Esophagus muscularis mucosa (tissue), 4 donors: ENCODE measurements at regions not wholly inside any gene's neighbourhood (a gene's known extent, or its start where the extent isn't known, plus 50 kb on each side); places are given as distances from the start of the nearest gene placed in this dataset.

Source experiments
- DNase-seq: peaks from one replicate; pipeline ENCODE4 v3.0.0-alpha.2; 2017; ENCODE audit errors: extremely low spot score
- H3K27ac ChIP-seq, 4 donors: fragments of 200-600 bp; sonication (generic); replicated peaks in 1 of 4; 1 replicate in 3 of 4; 2 replicates in 1 of 4; pipeline ENCODE4 v1.5.1; 2016 to 2019; ENCODE audit warnings: mild to moderate bottlenecking in 1 of 4
- H3K27me3 ChIP-seq, 4 donors: fragments of 200-600 bp; sonication (generic); one replicate each; pipeline versions ENCODE4 v1.5.1 to v1.6.0; 2016 to 2019
- H3K36me3 ChIP-seq, 4 donors: fragments of 200-600 bp; sonication (generic); one replicate each; pipeline ENCODE4 v1.5.1; 2016 to 2019
- H3K4me1 ChIP-seq, 4 donors: fragments of 200-600 bp; sonication (generic); one replicate each; pipeline ENCODE4 v1.5.1; 2016 to 2019
- H3K4me3 ChIP-seq, 4 donors: fragments of 200-600 bp; sonication (generic); 1 replicate in 2 of 4; 2 replicates in 2 of 4; pipeline ENCODE4 v1.5.1; 2016 to 2019; ENCODE audit warnings: mild to moderate bottlenecking in 4 of 4, moderate library complexity in 1 of 4
- H3K9me3 ChIP-seq, 4 donors: fragments of 200-600 bp; sonication (generic); 1 replicate in 3 of 4; 2 replicates in 1 of 4; pipeline ENCODE4 v1.5.1; 2016 to 2019
- EP300 ChIP-seq: sonication (generic); formaldehyde crosslinking; IDR thresholded peaks from one replicate; pipeline ENCODE4 v1.6.1; 2017; ENCODE audit warnings: antibody characterized with exemption
- POLR2A ChIP-seq: fragments of 450-650 bp; IDR thresholded peaks from one replicate; pipeline ENCODE4 v1.6.1; 2017; ENCODE audit warnings: antibody characterized with exemption, moderate library complexity, mild to moderate bottlenecking, low read depth
- POLR2AphosphoS5 ChIP-seq, 2 donors: sonication (generic); formaldehyde crosslinking; IDR thresholded peaks; one replicate each; pipeline ENCODE4 v1.6.1; 2017; ENCODE audit warnings: antibody characterized with exemption in 2 of 2
- WGBS: methylation state at CpG from one replicate; pipeline ENCODE4 v1.1.5; 2018; 5-methylcytosine and 5-hydroxymethylcytosine counted together
- intact Hi-C: fragments of 100-400 bp; cut with DNase I; formaldehyde crosslinking; loops from one replicate; pipeline ENCODE4 v1.15.1; 2023
- TF ChIP-seq, protein P1 (sequence below), 3 experiments: fragments of 200-600 bp in 2 of 3; fragments of 450-650 bp in 1 of 3; sonication (generic) in 2 of 3; IDR thresholded peaks; one replicate each; pipeline ENCODE4 v1.5.1; 2017 to 2019; ENCODE audit warnings: antibody characterized with exemption in 3 of 3, mild to moderate bottlenecking in 2 of 3, moderate library complexity in 1 of 3

DNA sequence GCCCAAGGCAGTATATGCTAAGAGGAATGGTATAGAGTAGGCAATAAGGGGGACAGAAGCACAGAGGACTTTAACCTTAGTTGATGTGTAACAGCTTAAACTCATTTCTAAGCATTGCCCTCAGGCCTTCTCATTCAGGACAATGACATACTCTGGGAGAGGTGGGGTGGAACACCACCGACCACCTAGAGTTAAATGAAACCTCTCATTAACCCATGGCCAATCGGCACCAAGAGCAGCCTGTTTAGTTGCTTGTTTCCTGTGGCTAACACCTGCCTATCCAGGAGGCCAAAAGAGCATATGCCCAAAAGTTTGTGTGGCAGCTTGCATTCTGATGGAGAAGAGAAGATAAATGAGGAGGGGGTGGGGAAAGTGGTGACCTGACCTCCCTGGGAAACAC is 50.0 kb downstream of the PABIR2 start:
- H3K4me3 ChIP-seq = no peak overlapping the region
- no peak overlapping the region for H3K27ac ChIP-seq
- no peak for DNase-seq
- TF ChIP-seq, protein P1, sequence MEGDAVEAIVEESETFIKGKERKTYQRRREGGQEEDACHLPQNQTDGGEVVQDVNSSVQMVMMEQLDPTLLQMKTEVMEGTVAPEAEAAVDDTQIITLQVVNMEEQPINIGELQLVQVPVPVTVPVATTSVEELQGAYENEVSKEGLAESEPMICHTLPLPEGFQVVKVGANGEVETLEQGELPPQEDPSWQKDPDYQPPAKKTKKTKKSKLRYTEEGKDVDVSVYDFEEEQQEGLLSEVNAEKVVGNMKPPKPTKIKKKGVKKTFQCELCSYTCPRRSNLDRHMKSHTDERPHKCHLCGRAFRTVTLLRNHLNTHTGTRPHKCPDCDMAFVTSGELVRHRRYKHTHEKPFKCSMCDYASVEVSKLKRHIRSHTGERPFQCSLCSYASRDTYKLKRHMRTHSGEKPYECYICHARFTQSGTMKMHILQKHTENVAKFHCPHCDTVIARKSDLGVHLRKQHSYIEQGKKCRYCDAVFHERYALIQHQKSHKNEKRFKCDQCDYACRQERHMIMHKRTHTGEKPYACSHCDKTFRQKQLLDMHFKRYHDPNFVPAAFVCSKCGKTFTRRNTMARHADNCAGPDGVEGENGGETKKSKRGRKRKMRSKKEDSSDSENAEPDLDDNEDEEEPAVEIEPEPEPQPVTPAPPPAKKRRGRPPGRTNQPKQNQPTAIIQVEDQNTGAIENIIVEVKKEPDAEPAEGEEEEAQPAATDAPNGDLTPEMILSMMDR (IDR thresholded peaks at IDR 0.05) = no peak
- TF ChIP-seq POLR2AphosphoS5 (IDR thresholded peaks at IDR 0.05) = no peak
- no peak for TF ChIP-seq EP300
- no peak for TF ChIP-seq POLR2A
- intact Hi-C loops = no loop called here
- 77% methylated on average over 2 of the region's 2 CpGs for WGBS
- no peaks in the 10 kb centered on the region for H3K36me3 ChIP-seq
- H3K9me3 ChIP-seq = no peaks in the 10 kb centered on the region
- H3K27me3 ChIP-seq = no peaks in the 10 kb centered on the region
- H3K4me1 ChIP-seq = no peaks in the 10 kb centered on the region

DNA sequence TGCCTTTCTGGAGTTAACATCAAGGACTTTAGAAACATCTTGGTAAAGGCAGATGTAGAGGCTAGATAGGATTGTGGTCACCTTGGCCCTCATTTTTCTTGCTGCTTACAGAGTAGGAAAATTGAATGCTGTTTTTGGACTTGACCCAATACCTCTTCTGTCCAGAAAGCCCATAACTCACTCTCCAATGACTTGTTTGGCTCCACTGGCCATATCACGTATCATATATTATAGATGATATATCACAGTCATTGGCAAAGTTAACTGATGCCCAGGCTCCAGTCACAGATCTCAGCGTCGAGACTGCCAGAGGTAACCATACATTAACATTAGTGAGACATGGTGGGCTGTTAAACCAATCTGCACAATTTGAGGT is 50.6 kb downstream of the PABIR2 start:
- no peak for DNase-seq
- no peaks in the 10 kb centered on the region for H3K4me1 ChIP-seq
- no peaks in the 10 kb centered on the region for H3K9me3 ChIP-seq
- TF ChIP-seq, protein P1 (IDR thresholded peaks at IDR 0.05) = no peak
- H3K4me3 ChIP-seq = no peak overlapping the region
- H3K27ac ChIP-seq = no peak overlapping the region
- no peaks in the 10 kb centered on the region for H3K36me3 ChIP-seq
- no peaks in the 10 kb centered on the region for H3K27me3 ChIP-seq
- intact Hi-C loops = no loop called here
- 73% methylated on average over 3 of the region's 3 CpGs for WGBS

DNA sequence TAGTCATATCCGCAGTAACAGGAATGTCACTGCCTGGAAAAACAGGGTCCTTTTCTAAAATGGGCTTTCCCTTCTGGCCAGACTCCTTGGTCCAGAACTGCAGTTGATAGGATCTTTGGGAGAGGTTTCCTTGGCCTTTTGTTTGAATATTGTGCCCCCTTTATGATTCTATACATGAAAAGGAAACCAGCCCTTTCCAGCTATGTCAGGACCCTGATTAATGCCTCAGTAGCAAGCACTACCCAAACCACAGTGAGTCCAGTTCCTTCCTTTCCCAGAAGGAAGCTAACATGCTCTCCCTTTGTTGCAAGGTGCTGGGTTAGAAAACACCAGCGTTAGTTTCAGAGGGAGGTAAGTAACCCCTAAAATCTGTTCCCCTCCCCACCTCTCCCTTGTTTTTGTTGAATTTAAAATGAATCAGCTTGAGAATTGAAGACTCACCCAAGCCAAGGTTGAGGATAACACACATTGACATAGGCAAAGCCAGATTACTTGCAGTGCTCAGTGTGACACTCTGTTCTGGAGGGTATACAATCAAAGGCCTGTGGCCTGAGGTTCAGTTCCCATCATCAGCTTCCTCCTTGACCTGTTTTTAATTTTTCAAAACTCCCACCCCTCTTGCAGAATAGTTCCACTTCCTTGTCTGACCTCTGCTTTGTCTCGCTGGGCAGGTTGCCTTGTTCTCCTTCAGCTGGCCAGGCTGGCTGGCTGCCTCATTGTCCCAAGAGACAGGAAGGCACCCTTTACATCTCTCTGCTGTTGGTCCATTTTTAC is 51.2 kb downstream of the PABIR2 start:
- Histone ChIP-seq H3K27me3 (no peaks in the 10 kb centered on the region), H3K4me3 (no peak overlapping the region), H3K4me1 (no peaks in the 10 kb centered on the region), H3K9me3 (no peaks in the 10 kb centered on the region), H3K36me3 (no peaks in the 10 kb centered on the region), H3K27ac (no peak overlapping the region)
- no peak for DNase-seq
- intact Hi-C loops = no loop called here
- TF ChIP-seq, protein P1 (IDR thresholded peaks at IDR 0.05) = no peak
- no peak for TF ChIP-seq EP300
- 82% methylated on average over 3 of the region's 3 CpGs for WGBS

DNA sequence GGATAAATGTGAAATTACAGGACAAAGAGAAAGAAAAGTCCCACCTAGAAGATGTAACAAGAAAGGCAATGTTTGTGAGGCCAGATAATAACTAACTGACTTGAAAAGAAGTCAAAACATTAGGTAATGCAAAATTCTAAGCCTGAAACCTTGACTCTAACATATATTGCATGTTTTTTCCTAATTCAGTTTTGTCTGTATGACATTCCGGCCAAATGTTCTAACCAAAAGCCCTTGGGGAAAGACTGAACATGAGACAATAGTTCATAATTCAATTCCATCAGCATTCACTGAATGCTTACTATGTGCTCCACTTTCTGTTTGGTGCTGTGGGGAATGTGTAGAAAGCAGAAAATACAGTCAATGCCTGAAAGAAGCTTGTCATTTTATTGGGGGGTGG is 53.9 kb downstream of the PABIR2 start:
- H3K27me3 ChIP-seq = no peaks in the 10 kb centered on the region
- H3K36me3 ChIP-seq = no peaks in the 10 kb centered on the region
- no peak for DNase-seq
- 83% methylated on average over 1 of the region's 1 CpG for WGBS
- peaks cover 0 to 8% (median 4%) of the 10 kb centered on the region in 4 donors for H3K4me1 ChIP-seq
- H3K4me3 ChIP-seq = no peak overlapping the region
- H3K27ac ChIP-seq = no peak overlapping the region
- no peaks in the 10 kb centered on the region for H3K9me3 ChIP-seq
- no peak for TF ChIP-seq POLR2A
- TF ChIP-seq POLR2AphosphoS5 (IDR thresholded peaks at IDR 0.05) = no peak
- TF ChIP-seq, protein P1 (IDR thresholded peaks at IDR 0.05) = no peak
- TF ChIP-seq EP300 = no peak
- intact Hi-C loops = no loop called here

DNA sequence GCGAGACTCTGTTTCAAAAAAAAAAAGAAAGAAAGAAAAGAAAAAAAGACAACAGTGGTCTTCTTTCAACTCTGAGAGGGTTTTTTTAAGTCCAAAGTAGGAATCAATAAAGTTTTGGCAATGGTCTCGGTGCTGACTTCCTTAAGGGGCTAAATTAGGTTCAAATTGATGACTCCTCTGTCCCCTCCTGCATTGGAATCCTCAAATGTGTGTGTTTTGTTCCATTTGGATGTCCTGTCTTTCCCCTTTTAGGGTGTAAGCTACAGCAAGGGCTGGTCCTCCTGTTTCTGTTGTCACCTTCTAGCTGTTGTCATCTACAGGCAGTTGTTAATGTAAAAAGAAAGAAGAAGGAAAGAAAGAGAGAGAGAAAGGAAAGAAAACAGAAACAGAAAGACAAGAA is 54.4 kb downstream of the PABIR2 start:
- TF ChIP-seq, protein P1 (IDR thresholded peaks at IDR 0.05) = no peak
- TF ChIP-seq POLR2A (no peak), POLR2AphosphoS5 (IDR thresholded peaks at IDR 0.05) (no peak), EP300 (no peak)
- 77% methylated on average over 2 of the region's 2 CpGs for WGBS
- no peak for DNase-seq
- intact Hi-C loops = no loop called here
- H3K36me3 ChIP-seq = no peaks in the 10 kb centered on the region
- H3K4me3 ChIP-seq = no peak overlapping the region
- H3K27ac ChIP-seq = no peak overlapping the region
- no peaks in the 10 kb centered on the region for H3K9me3 ChIP-seq
- H3K4me1 ChIP-seq = peaks cover 0 to 13% (median 9%) of the 10 kb centered on the region in 4 donors
- H3K27me3 ChIP-seq = no peaks in the 10 kb centered on the region
